WTC11 (cell line): ENCODE measurements at regions not wholly inside any gene's neighbourhood (a gene's known extent, or its start where the extent isn't known, plus 50 kb on each side); places are given as distances from the start of the nearest gene placed in this dataset.

Experiments used
- ATAC-seq: fragments of 200-7000 bp; cut with Tn5 transposase; 2 replicates; pipeline ENCODE4 v1.10.0; 2021; ENCODE audit warnings: mild to moderate bottlenecking, moderate library complexity
- CTCF ChIA-PET: fragments of 300-600 bp; sonication (Branson Sonifier 250); formaldehyde crosslinking; loops from one replicate; lab custom pipeline; 2021; ENCODE audit warnings: antibody characterized with exemption; lab: Charles Lee
- POLR2A ChIA-PET: fragments of 350-600 bp; sonication (Branson Sonifier 250); formaldehyde crosslinking; loops from one replicate; lab custom pipeline; 2021; ENCODE audit warnings: antibody characterized with exemption; lab: Charles Lee
- DNase-seq: peaks from one replicate; pipeline ENCODE4 v3.0.0; 2021; ENCODE audit warnings: low spot score
- H3K27ac Mint-ChIP-seq: 2 replicates; pipeline ENCODE4 v1.8.0; 2021; ENCODE audit warnings: mixed read lengths
- H3K27me3 Mint-ChIP-seq: 2 replicates; pipeline ENCODE4 v1.8.0; 2021; ENCODE audit warnings: low read depth, mild to moderate bottlenecking, moderate library complexity, mixed read lengths
- H3K36me3 Mint-ChIP-seq: 2 replicates; pipeline ENCODE4 v1.8.0; 2021; ENCODE audit warnings: mixed read lengths
- H3K4me1 Mint-ChIP-seq: 2 replicates; pipeline ENCODE4 v1.8.0; 2022; ENCODE audit warnings: mixed read lengths
- H3K4me3 Mint-ChIP-seq: 2 replicates; pipeline ENCODE4 v1.8.0; 2021; ENCODE audit warnings: mild to moderate bottlenecking, moderate library complexity, mixed read lengths
- H3K9me3 Mint-ChIP-seq: 2 replicates; pipeline ENCODE4 v1.8.0; 2021; ENCODE audit warnings: mixed read lengths
- CBFB ChIP-seq: sonication (generic); formaldehyde crosslinking; IDR thresholded peaks from 2 replicates; pipeline ENCODE4 v1.8.1; 2022; ENCODE audit warnings: mild to moderate bottlenecking, low read depth, missing genetic modification reagents
- EMX1 ChIP-seq: fragments of 250-450 bp; sonication (Bioruptor Pico); IDR thresholded peaks from 2 replicates; pipeline ENCODE4 v1.8.0; 2021; ENCODE audit warnings: mild to moderate bottlenecking
- ESRRA ChIP-seq: sonication (generic); formaldehyde crosslinking; IDR thresholded peaks from 2 replicates; pipeline ENCODE4 v1.8.1; 2022; ENCODE audit warnings: mild to moderate bottlenecking, missing genetic modification reagents, borderline replicate concordance
- FOXK1 ChIP-seq: sonication (generic); formaldehyde crosslinking; IDR thresholded peaks from 2 replicates; pipeline ENCODE4 v1.8.0; 2022; ENCODE audit warnings: mild to moderate bottlenecking, moderate library complexity, missing genetic modification reagents
- GTF2I ChIP-seq: fragments of 250-450 bp; sonication (Bioruptor Pico); conservative IDR thresholded peaks from 2 replicates; pipeline ENCODE4 v1.4.0; 2021; ENCODE audit warnings: mild to moderate bottlenecking
- HMGA2 ChIP-seq: fragments of 250-450 bp; sonication (Bioruptor Pico); IDR thresholded peaks from 2 replicates; pipeline ENCODE4 v1.4.0; 2021; ENCODE audit warnings: mild to moderate bottlenecking, moderate library complexity
- JUN ChIP-seq: sonication (generic); formaldehyde crosslinking; IDR thresholded peaks from 2 replicates; pipeline ENCODE4 v1.8.0; 2023; ENCODE audit warnings: mild to moderate bottlenecking, missing genetic modification reagents
- MYBL2 ChIP-seq: sonication (generic); formaldehyde crosslinking; IDR thresholded peaks from 2 replicates; pipeline ENCODE4 v1.8.1; 2023; ENCODE audit warnings: mild to moderate bottlenecking, moderate library complexity, missing genetic modification reagents
- NR2C2 ChIP-seq: sonication (generic); formaldehyde crosslinking; IDR thresholded peaks from 2 replicates; pipeline ENCODE4 v1.8.0; 2022; ENCODE audit warnings: mild to moderate bottlenecking, missing genetic modification reagents
- RORB ChIP-seq: fragments of 250-450 bp; sonication (Bioruptor Pico); IDR thresholded peaks from 2 replicates; pipeline ENCODE4 v1.9.0; 2021; ENCODE audit warnings: mild to moderate bottlenecking
- SOX15 ChIP-seq: fragments of 250-450 bp; sonication (Bioruptor Pico); IDR thresholded peaks from 2 replicates; pipeline ENCODE4 v1.9.0; 2021; ENCODE audit warnings: mild to moderate bottlenecking
- SP1 ChIP-seq: sonication (generic); formaldehyde crosslinking; conservative IDR thresholded peaks from 2 replicates; pipeline ENCODE4 v1.8.1; 2022; ENCODE audit warnings: missing genetic modification reagents
- TCF7 ChIP-seq: sonication (generic); formaldehyde crosslinking; IDR thresholded peaks from 2 replicates; pipeline ENCODE4 v1.8.0; 2022; ENCODE audit warnings: mild to moderate bottlenecking, low read depth, missing genetic modification reagents, moderate library complexity
- TEAD4 ChIP-seq: sonication (generic); formaldehyde crosslinking; IDR thresholded peaks from 2 replicates; pipeline ENCODE4 v1.8.0; 2022; ENCODE audit warnings: mild to moderate bottlenecking, missing genetic modification reagents
- ZBTB21 ChIP-seq: sonication (generic); formaldehyde crosslinking; IDR thresholded peaks from 2 replicates; pipeline ENCODE4 v1.8.1; 2023; ENCODE audit warnings: mild to moderate bottlenecking, missing genetic modification reagents, borderline replicate concordance
- ZNF138 ChIP-seq: sonication (generic); formaldehyde crosslinking; conservative IDR thresholded peaks from 2 replicates; pipeline ENCODE4 v1.8.1; 2022; ENCODE audit warnings: mild to moderate bottlenecking, moderate library complexity, missing genetic modification reagents
- ZNF317 ChIP-seq: sonication (generic); formaldehyde crosslinking; IDR thresholded peaks from 2 replicates; pipeline ENCODE4 v1.8.1; 2023; ENCODE audit warnings: low read depth, mild to moderate bottlenecking, moderate library complexity, missing genetic modification reagents, borderline replicate concordance
- ZNF416 ChIP-seq: fragments of 250-450 bp; sonication (Bioruptor Pico); IDR thresholded peaks from 2 replicates; pipeline ENCODE4 v1.9.0; 2021; ENCODE audit warnings: mild to moderate bottlenecking, inconsistent platforms
- TF ChIP-seq, protein P1 (sequence below): sonication (generic); formaldehyde crosslinking; IDR thresholded peaks from 2 replicates; pipeline ENCODE4 v1.8.0; 2022; ENCODE audit warnings: missing genetic modification reagents
- TF ChIP-seq, protein P2 (sequence below): sonication (generic); formaldehyde crosslinking; IDR thresholded peaks from 2 replicates; pipeline ENCODE4 v1.8.0; 2023; ENCODE audit warnings: missing genetic modification reagents
- TF ChIP-seq, protein P3 (sequence below): sonication (generic); formaldehyde crosslinking; IDR thresholded peaks from 2 replicates; pipeline ENCODE4 v1.8.1; 2022; ENCODE audit warnings: mild to moderate bottlenecking, missing genetic modification reagents, moderate library complexity, borderline replicate concordance
- TF ChIP-seq, protein P4 (sequence below): sonication (generic); formaldehyde crosslinking; IDR thresholded peaks from 2 replicates; pipeline ENCODE4 v1.8.0; 2022; ENCODE audit warnings: mild to moderate bottlenecking, missing genetic modification reagents
- TF ChIP-seq, protein P5 (sequence below): fragments of 200-600 bp; IDR thresholded peaks from 2 replicates; pipeline ENCODE4 v1.8.0; 2022; ENCODE audit warnings: antibody characterized with exemption
- TF ChIP-seq, protein P6 (sequence below): fragments of 250-450 bp; sonication (Bioruptor Pico); IDR thresholded peaks from 2 replicates; pipeline ENCODE4 v1.9.0; 2021; ENCODE audit warnings: mild to moderate bottlenecking

DNA sequence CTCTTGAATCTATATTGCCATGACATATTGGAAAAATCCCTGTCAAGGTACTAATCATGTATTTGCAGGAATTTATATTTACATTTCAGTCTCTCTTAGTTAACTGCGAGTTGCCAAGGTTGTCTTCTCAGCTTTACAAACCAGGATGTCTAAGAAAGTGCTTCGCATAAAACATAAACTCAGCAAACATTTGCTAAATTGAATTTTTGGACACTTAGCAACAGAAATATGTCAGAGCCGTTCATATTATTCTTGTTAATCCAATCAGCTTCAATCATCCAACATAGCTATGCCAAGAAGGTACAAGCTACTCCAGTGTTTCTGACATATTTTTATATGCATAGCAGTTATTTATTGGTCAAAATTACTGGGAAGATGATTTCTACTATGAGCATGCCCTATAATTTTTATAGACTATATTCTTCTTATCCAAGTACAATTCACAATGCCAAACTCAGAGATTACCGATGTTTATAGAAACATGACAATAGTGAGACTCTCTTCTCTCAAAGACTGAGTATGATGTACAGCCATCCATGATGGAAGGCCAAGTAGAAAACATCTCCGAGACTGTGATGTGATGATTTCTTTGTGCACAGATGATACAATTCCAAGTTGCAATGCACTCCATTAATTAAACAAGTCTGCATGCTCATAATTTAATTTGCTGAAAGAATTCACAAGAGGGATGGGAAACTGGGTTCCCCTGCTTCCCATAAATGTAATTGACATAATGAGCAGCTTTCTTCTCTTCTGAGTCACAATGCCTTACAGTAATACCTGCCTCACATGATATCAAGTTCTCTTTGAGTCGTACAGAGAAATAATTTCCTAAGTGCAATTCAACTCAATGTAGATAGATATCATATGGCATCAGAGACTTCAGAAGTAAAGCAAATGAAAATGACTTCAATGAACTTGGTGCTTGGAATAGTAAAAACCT is 776.3 kb downstream of the EFNB2 start (continued):
- TF ChIP-seq, protein P1, sequence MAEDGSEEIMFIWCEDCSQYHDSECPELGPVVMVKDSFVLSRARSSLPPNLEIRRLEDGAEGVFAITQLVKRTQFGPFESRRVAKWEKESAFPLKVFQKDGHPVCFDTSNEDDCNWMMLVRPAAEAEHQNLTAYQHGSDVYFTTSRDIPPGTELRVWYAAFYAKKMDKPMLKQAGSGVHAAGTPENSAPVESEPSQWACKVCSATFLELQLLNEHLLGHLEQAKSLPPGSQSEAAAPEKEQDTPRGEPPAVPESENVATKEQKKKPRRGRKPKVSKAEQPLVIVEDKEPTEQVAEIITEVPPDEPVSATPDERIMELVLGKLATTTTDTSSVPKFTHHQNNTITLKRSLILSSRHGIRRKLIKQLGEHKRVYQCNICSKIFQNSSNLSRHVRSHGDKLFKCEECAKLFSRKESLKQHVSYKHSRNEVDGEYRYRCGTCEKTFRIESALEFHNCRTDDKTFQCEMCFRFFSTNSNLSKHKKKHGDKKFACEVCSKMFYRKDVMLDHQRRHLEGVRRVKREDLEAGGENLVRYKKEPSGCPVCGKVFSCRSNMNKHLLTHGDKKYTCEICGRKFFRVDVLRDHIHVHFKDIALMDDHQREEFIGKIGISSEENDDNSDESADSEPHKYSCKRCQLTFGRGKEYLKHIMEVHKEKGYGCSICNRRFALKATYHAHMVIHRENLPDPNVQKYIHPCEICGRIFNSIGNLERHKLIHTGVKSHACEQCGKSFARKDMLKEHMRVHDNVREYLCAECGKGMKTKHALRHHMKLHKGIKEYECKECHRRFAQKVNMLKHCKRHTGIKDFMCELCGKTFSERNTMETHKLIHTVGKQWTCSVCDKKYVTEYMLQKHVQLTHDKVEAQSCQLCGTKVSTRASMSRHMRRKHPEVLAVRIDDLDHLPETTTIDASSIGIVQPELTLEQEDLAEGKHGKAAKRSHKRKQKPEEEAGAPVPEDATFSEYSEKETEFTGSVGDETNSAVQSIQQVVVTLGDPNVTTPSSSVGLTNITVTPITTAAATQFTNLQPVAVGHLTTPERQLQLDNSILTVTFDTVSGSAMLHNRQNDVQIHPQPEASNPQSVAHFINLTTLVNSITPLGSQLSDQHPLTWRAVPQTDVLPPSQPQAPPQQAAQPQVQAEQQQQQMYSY, result no peak
- TF ChIP-seq ZNF317 (no peak), GTF2I (CRISPR knock-in tag) (no peak), ZNF416 (CRISPR knock-in tag) (no peak), MYBL2 (CRISPR knock-in tag) (no peak), EMX1 (CRISPR knock-in tag) (no peak), SOX15 (CRISPR knock-in tag) (no peak)
- TF ChIP-seq, protein P2, sequence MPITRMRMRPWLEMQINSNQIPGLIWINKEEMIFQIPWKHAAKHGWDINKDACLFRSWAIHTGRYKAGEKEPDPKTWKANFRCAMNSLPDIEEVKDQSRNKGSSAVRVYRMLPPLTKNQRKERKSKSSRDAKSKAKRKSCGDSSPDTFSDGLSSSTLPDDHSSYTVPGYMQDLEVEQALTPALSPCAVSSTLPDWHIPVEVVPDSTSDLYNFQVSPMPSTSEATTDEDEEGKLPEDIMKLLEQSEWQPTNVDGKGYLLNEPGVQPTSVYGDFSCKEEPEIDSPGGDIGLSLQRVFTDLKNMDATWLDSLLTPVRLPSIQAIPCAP (CRISPR knock-in tag), result no peak
- TF ChIP-seq, protein P3, sequence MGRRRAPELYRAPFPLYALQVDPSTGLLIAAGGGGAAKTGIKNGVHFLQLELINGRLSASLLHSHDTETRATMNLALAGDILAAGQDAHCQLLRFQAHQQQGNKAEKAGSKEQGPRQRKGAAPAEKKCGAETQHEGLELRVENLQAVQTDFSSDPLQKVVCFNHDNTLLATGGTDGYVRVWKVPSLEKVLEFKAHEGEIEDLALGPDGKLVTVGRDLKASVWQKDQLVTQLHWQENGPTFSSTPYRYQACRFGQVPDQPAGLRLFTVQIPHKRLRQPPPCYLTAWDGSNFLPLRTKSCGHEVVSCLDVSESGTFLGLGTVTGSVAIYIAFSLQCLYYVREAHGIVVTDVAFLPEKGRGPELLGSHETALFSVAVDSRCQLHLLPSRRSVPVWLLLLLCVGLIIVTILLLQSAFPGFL (CRISPR knock-in tag), result no peak
- TF ChIP-seq, all 79 proteins: peak for 0

DNA sequence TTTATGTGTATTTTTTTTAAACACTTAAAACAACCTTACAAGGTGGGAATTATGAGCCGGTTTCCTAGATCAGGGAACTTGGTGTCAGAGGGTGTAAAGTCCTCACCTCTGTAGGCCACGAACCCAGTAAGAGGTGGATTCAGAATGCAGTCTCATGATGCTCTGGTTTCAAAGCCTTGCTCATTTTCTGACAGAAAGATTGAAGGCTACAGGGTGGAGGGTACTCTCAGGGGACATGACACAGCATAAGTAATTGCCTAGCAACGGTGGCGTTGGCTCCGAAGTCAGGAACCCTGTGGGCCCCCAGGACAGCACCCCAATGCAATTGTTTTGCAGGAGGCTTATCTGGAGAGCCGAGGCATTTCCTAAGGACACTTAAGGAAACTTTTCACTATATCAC is 794.7 kb downstream of the EFNB2 start:
- ATAC-seq, result no peak
- no peak for DNase-seq
- no peaks in the 10 kb centered on the region for H3K36me3 Mint-ChIP-seq
- peaks cover 2% of the 10 kb centered on the region; the same call in 1 of the 2 replicates for H3K4me1 Mint-ChIP-seq
- ChIA-PET CTCF (no interaction called here), POLR2A (no interaction called here)
- peaks cover 4% of the 10 kb centered on the region; the same call in 1 of the 2 replicates for H3K9me3 Mint-ChIP-seq
- no peak overlapping the region for H3K4me3 Mint-ChIP-seq
- H3K27me3 Mint-ChIP-seq, result no peaks in the 10 kb centered on the region
- no peak overlapping the region for H3K27ac Mint-ChIP-seq
- no peak for TF ChIP-seq JUN (CRISPR knock-in tag)
- no peak for TF ChIP-seq ZBTB21
- no peak for TF ChIP-seq CBFB (CRISPR knock-in tag)
- no peak for TF ChIP-seq SP1 (CRISPR knock-in tag)
- TF ChIP-seq FOXK1 (CRISPR knock-in tag), result no peak
- no peak for TF ChIP-seq GTF2I (CRISPR knock-in tag)
- no peak for TF ChIP-seq TEAD4 (CRISPR knock-in tag)
- TF ChIP-seq RORB (CRISPR knock-in tag), result no peak
- TF ChIP-seq ZNF317, result no peak
- TF ChIP-seq EMX1 (CRISPR knock-in tag), result no peak
- TF ChIP-seq, protein P4, sequence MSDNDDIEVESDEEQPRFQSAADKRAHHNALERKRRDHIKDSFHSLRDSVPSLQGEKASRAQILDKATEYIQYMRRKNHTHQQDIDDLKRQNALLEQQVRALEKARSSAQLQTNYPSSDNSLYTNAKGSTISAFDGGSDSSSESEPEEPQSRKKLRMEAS (CRISPR knock-in tag), result no peak
- TF ChIP-seq, protein P5, sequence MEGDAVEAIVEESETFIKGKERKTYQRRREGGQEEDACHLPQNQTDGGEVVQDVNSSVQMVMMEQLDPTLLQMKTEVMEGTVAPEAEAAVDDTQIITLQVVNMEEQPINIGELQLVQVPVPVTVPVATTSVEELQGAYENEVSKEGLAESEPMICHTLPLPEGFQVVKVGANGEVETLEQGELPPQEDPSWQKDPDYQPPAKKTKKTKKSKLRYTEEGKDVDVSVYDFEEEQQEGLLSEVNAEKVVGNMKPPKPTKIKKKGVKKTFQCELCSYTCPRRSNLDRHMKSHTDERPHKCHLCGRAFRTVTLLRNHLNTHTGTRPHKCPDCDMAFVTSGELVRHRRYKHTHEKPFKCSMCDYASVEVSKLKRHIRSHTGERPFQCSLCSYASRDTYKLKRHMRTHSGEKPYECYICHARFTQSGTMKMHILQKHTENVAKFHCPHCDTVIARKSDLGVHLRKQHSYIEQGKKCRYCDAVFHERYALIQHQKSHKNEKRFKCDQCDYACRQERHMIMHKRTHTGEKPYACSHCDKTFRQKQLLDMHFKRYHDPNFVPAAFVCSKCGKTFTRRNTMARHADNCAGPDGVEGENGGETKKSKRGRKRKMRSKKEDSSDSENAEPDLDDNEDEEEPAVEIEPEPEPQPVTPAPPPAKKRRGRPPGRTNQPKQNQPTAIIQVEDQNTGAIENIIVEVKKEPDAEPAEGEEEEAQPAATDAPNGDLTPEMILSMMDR, result no peak
- TF ChIP-seq, protein P6, sequence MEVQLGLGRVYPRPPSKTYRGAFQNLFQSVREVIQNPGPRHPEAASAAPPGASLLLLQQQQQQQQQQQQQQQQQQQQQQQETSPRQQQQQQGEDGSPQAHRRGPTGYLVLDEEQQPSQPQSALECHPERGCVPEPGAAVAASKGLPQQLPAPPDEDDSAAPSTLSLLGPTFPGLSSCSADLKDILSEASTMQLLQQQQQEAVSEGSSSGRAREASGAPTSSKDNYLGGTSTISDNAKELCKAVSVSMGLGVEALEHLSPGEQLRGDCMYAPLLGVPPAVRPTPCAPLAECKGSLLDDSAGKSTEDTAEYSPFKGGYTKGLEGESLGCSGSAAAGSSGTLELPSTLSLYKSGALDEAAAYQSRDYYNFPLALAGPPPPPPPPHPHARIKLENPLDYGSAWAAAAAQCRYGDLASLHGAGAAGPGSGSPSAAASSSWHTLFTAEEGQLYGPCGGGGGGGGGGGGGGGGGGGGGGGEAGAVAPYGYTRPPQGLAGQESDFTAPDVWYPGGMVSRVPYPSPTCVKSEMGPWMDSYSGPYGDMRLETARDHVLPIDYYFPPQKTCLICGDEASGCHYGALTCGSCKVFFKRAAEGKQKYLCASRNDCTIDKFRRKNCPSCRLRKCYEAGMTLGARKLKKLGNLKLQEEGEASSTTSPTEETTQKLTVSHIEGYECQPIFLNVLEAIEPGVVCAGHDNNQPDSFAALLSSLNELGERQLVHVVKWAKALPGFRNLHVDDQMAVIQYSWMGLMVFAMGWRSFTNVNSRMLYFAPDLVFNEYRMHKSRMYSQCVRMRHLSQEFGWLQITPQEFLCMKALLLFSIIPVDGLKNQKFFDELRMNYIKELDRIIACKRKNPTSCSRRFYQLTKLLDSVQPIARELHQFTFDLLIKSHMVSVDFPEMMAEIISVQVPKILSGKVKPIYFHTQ (CRISPR knock-in tag), result no peak
- TF ChIP-seq TCF7, result no peak
- no peak for TF ChIP-seq ZNF138
- TF ChIP-seq ESRRA, result no peak
- TF ChIP-seq NR2C2, result no peak
- no peak for TF ChIP-seq HMGA2 (CRISPR knock-in tag)
- TF ChIP-seq, all 79 proteins: peak for 0
